WERI-Rb-1 (cell line): ENCODE measurements at regions not wholly inside any gene's neighbourhood (a gene's known extent, or its start where the extent isn't known, plus 50 kb on each side); places are given as distances from the start of the nearest gene placed in this dataset.

Experiments
- DNase-seq: peaks from one replicate; pipeline ENCODE4 v3.0.0-alpha.2; 2020
- H3K27ac ChIP-seq: fragments of 250-450 bp; sonication (Bioruptor Pico); 2 replicates; pipeline ENCODE4 v1.5.1; 2020; ENCODE audit warnings: mild to moderate bottlenecking, moderate library complexity
- H3K27me3 ChIP-seq: fragments of 250-450 bp; sonication (Bioruptor Pico); 2 replicates; pipeline ENCODE4 v1.5.1; 2021; ENCODE audit warnings: mild to moderate bottlenecking, low read depth, moderate library complexity; ENCODE audit not compliant: insufficient read depth, severe bottlenecking
- H3K36me3 ChIP-seq: fragments of 250-450 bp; sonication (Bioruptor Pico); 2 replicates; pipeline ENCODE4 v1.5.1; 2020; ENCODE audit warnings: mild to moderate bottlenecking, moderate library complexity
- H3K4me3 ChIP-seq: 2 replicates; pipeline ENCODE4 v1.5.1; 2011; ENCODE audit warnings: low read depth, mild to moderate bottlenecking, control low read depth, low read length
- H3K9me3 ChIP-seq: fragments of 250-450 bp; sonication (Bioruptor Pico); 2 replicates; pipeline ENCODE4 v1.5.1; 2021; ENCODE audit warnings: mild to moderate bottlenecking, moderate library complexity; ENCODE audit not compliant: severe bottlenecking
- CTCF ChIP-seq: IDR thresholded peaks from 2 replicates; pipeline ENCODE4 v1.5.1; 2011; ENCODE audit warnings: low read depth, mild to moderate bottlenecking, control low read depth, inconsistent platforms, low read length

- DNase-seq: no peak
- Histone ChIP-seq H3K27ac (no peak overlapping the region), H3K36me3 (no peaks in the 10 kb centered on the region), H3K4me3 (no peak overlapping the region), H3K27me3 (peaks cover 58% of the 10 kb centered on the region), H3K9me3 (peaks cover 7% of the 10 kb centered on the region)
- no peak for TF ChIP-seq CTCF
These were observed 195.8 kb upstream of the KLF4 start for GRCh38 chr9:107685376-107685775.

- Histone ChIP-seq H3K27me3 (peaks cover 58% of the 10 kb centered on the region), H3K27ac (no peak overlapping the region), H3K36me3 (no peaks in the 10 kb centered on the region), H3K9me3 (peaks cover 5% of the 10 kb centered on the region), H3K4me3 (no peak overlapping the region)
- DNase-seq: no peak
- TF ChIP-seq CTCF: no peak
These were observed 194.7 kb upstream of the KLF4 start for GRCh38 chr9:107684224-107684623.

- H3K27me3 ChIP-seq: peaks cover 58% of the 10 kb centered on the region
- no peak overlapping the region for H3K4me3 ChIP-seq
- no peaks in the 10 kb centered on the region for H3K36me3 ChIP-seq
- no peak for TF ChIP-seq CTCF
- no peaks in the 10 kb centered on the region for H3K9me3 ChIP-seq
- H3K27ac ChIP-seq: no peak overlapping the region
- no peak for DNase-seq
These were observed 194.0 kb upstream of the KLF4 start for GRCh38 chr9:107683566-107683965.

GRCh38 chr9:107681988-107682387 lies 192.4 kb upstream of the KLF4 start:
- Histone ChIP-seq H3K27ac (no peak overlapping the region), H3K27me3 (peaks cover 66% of the 10 kb centered on the region), H3K36me3 (no peaks in the 10 kb centered on the region), H3K9me3 (peaks cover 5% of the 10 kb centered on the region), H3K4me3 (no peak overlapping the region)
- no peak for TF ChIP-seq CTCF
- DNase-seq: no peak

GRCh38 chr9:107675351-107676259 lies 186.0 kb upstream of the KLF4 start:
- no peak for DNase-seq
- H3K27me3 ChIP-seq: peaks cover 65% of the 10 kb centered on the region
- H3K27ac ChIP-seq: no peak overlapping the region
- no peak overlapping the region for H3K4me3 ChIP-seq
- TF ChIP-seq CTCF: no peak
- peaks cover 8% of the 10 kb centered on the region for H3K9me3 ChIP-seq
- no peaks in the 10 kb centered on the region for H3K36me3 ChIP-seq
